PFSK-1 (cell line): ENCODE measurements at regions not wholly inside any gene's neighbourhood (a gene's known extent, or its start where the extent isn't known, plus 50 kb on each side); places are given as distances from the start of the nearest gene placed in this dataset.

Experiments
- FOXP2 ChIP-seq: optimal IDR thresholded peaks from 2 replicates; pipeline ENCODE3; 2011; ENCODE audit warnings: borderline replicate concordance, control low read depth, inconsistent platforms; ENCODE audit not compliant: insufficient read depth; ENCODE audit errors: extremely low read length, extremely low read depth
- POLR2AphosphoS5 ChIP-seq: IDR thresholded peaks from 2 replicates; pipeline ENCODE4 v1.6.1; 2012; ENCODE audit warnings: low read depth, mild to moderate bottlenecking, control low read depth, low read length, moderate library complexity
- SIN3A ChIP-seq: IDR thresholded peaks from 2 replicates; pipeline ENCODE4 v1.6.1; 2012; ENCODE audit warnings: mild to moderate bottlenecking, low read length, moderate library complexity, borderline replicate concordance; ENCODE audit not compliant: insufficient read depth
- TF ChIP-seq, protein P1 (sequence below), 2 experiments: IDR thresholded peaks; 2 replicates each; pipeline versions ENCODE4 v1.6.1 to v1.8.0; 2011 to 2012; ENCODE audit warnings: low read depth in 2 of 2, low read length in 2 of 2, control low read depth in 1 of 2, inconsistent platforms in 1 of 2, mild to moderate bottlenecking in 1 of 2, moderate library complexity in 1 of 2; ENCODE audit not compliant: insufficient read depth in 1 of 2

DNA sequence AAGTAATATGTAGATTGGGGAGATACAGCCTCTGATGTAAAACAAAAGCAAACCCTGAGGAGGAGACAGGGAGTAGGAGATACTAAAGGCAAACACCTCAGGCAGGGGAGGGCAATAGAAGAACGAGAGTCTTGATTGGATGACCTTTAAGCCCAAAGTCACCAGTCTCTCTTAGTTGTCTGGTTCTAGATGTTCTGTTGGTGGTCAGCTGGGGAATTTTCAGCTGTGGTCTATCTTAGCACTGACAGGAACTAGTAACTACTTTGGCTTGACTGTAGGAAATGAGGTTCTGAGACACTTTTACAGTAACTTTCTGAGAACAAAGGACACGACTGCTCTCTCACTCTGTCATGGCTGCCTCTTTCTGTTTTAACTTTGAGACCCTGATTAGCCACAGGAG is 290.7 kb upstream of the MIR17HG start:
- TF ChIP-seq, protein P1, sequence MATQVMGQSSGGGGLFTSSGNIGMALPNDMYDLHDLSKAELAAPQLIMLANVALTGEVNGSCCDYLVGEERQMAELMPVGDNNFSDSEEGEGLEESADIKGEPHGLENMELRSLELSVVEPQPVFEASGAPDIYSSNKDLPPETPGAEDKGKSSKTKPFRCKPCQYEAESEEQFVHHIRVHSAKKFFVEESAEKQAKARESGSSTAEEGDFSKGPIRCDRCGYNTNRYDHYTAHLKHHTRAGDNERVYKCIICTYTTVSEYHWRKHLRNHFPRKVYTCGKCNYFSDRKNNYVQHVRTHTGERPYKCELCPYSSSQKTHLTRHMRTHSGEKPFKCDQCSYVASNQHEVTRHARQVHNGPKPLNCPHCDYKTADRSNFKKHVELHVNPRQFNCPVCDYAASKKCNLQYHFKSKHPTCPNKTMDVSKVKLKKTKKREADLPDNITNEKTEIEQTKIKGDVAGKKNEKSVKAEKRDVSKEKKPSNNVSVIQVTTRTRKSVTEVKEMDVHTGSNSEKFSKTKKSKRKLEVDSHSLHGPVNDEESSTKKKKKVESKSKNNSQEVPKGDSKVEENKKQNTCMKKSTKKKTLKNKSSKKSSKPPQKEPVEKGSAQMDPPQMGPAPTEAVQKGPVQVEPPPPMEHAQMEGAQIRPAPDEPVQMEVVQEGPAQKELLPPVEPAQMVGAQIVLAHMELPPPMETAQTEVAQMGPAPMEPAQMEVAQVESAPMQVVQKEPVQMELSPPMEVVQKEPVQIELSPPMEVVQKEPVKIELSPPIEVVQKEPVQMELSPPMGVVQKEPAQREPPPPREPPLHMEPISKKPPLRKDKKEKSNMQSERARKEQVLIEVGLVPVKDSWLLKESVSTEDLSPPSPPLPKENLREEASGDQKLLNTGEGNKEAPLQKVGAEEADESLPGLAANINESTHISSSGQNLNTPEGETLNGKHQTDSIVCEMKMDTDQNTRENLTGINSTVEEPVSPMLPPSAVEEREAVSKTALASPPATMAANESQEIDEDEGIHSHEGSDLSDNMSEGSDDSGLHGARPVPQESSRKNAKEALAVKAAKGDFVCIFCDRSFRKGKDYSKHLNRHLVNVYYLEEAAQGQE (IDR thresholded peaks at IDR 0.05; ENCODE audit: insufficient read depth in 1 of 2, low read depth in 2 of 2, low read length in 2 of 2) = no peak
- TF ChIP-seq POLR2AphosphoS5 (no peak), SIN3A (no peak), FOXP2 (no peak)
